ENCODE measurements at regions not wholly inside any gene's neighbourhood (a gene's known extent, or its start where the extent isn't known, plus 50 kb on each side); places are given as distances from the start of the nearest gene placed in this dataset.
"Not testable (repeated sequence)": the region's sequence is repeated elsewhere in the genome, so short reads cannot be mapped to it uniquely, and the experiment has no call there.

GRCh38 chr15:60272623-60273022 lies 125.2 kb downstream of the ANXA2 start:
- DNase-seq = no peak

- DNase-seq = no peak
Measured at GRCh38 chr15:60275624-60276023, 122.2 kb downstream of the ANXA2 start.

GRCh38 chr15:60278879-60279278 lies 118.9 kb downstream of the ANXA2 start:
- no peak for DNase-seq

- DNase-seq = no peak
Measured at GRCh38 chr15:60280259-60280658, 117.5 kb downstream of the ANXA2 start.

GRCh38 chr15:60283936-60284335 lies 113.8 kb downstream of the ANXA2 start:
- no peak for DNase-seq

- not testable (repeated sequence) for DNase-seq
Measured at GRCh38 chr15:60295901-60296300, 101.9 kb downstream of the ANXA2 start.

GRCh38 chr15:60297047-60297446 lies 100.7 kb downstream of the ANXA2 start:
- DNase-seq = no peak
